SK-N-SH (cell line): ENCODE measurements at regions not wholly inside any gene's neighbourhood (a gene's known extent, or its start where the extent isn't known, plus 50 kb on each side); places are given as distances from the start of the nearest gene placed in this dataset.

ENCODE experiments used
- CTCF ChIA-PET: fragments of 300-600, 350-600 bp; formaldehyde crosslinking; extraction: SDS; loops from one replicate; lab custom pipeline; 2021; lab: Yijun Ruan, JAX
- POLR2A ChIA-PET: fragments of 350-600 bp; sonication (Branson Sonifier 250); formaldehyde crosslinking; extraction: SDS; loops from one replicate; lab custom pipeline; 2020; ENCODE audit warnings: antibody characterized with exemption, inconsistent platforms; lab: Yijun Ruan, JAX
- DNase-seq: peaks from one replicate; pipeline ENCODE4 v3.0.0; 2012
- H2AFZ ChIP-seq: fragments of 200-600 bp; sonication (generic); 2 replicates; pipeline ENCODE4 v1.8.1; 2016; ENCODE audit warnings: antibody characterized with exemption, mild to moderate bottlenecking, low read depth
- H3F3A ChIP-seq: fragments of 200-600 bp; sonication (generic); replicated peaks from 2 replicates; pipeline ENCODE3; 2016; ENCODE audit warnings: antibody characterized with exemption, mild to moderate bottlenecking; ENCODE audit not compliant: insufficient read depth
- H3K27ac ChIP-seq, 2 experiments: fragments of 200-500 bp in 1 of 2; fragments of 200-600 bp in 1 of 2; sonication (Bioruptor generic) in 1 of 2; sonication (generic), shearing (Covaris generic) in 1 of 2; 2 replicates each; pipeline versions ENCODE4 v1.5.1 to v1.6.1; 2014 to 2016; ENCODE audit warnings: low read depth in 2 of 2, inconsistent platforms in 1 of 2, low read length in 1 of 2, mild to moderate bottlenecking in 1 of 2, mixed read lengths in 1 of 2
- H3K27me3 ChIP-seq: fragments of 200-600 bp; sonication (generic), shearing (Covaris generic); 2 replicates; pipeline ENCODE4 v1.6.1; 2016; ENCODE audit warnings: mixed run types; ENCODE audit not compliant: insufficient read depth
- H3K36me3 ChIP-seq, 2 experiments: fragments of 200-500 bp in 1 of 2; fragments of 200-600 bp in 1 of 2; sonication (Bioruptor generic) in 1 of 2; sonication (generic) in 1 of 2; replicated peaks in 1 of 2; 2 replicates each; pipeline versions ENCODE3 to v1.5.1; 2014 to 2016; ENCODE audit warnings: low read length in 1 of 2, mild to moderate bottlenecking in 1 of 2; ENCODE audit not compliant: insufficient read depth in 2 of 2, control insufficient read depth in 1 of 2
- H3K4me1 ChIP-seq, 2 experiments: fragments of 200-500 bp in 1 of 2; fragments of 200-600 bp in 1 of 2; sonication (Bioruptor generic) in 1 of 2; sonication (generic), shearing (Covaris generic) in 1 of 2; 2 replicates each; pipeline versions ENCODE4 v1.5.1 to v1.6.1; 2014 to 2016; ENCODE audit warnings: low read depth in 1 of 2, low read length in 1 of 2, mixed run types in 1 of 2; ENCODE audit not compliant: insufficient read depth in 2 of 2, control insufficient read depth in 1 of 2
- H3K4me2 ChIP-seq: fragments of 200-600 bp; sonication (generic), shearing (Covaris generic); 2 replicates; pipeline ENCODE4 v1.6.1; 2017; ENCODE audit warnings: mixed run types
- H3K4me3 ChIP-seq, 2 experiments: fragments of 200-500 bp in 1 of 2; fragments of 200-600 bp in 1 of 2; sonication (Bioruptor generic) in 1 of 2; sonication (generic), shearing (Covaris generic) in 1 of 2; 2 replicates each; pipeline versions ENCODE4 v1.5.1 to v1.8.1; 2014 to 2016; ENCODE audit warnings: low read depth in 2 of 2, inconsistent platforms in 1 of 2, low read length in 1 of 2, mild to moderate bottlenecking in 1 of 2, mixed read lengths in 1 of 2, moderate library complexity in 1 of 2
- H3K79me2 ChIP-seq: fragments of 200-600 bp; sonication (generic); 2 replicates; pipeline ENCODE4 v1.8.1; 2017; ENCODE audit warnings: mild to moderate bottlenecking; ENCODE audit not compliant: insufficient read depth
- H3K9ac ChIP-seq: fragments of 200-600 bp; sonication (generic); 2 replicates; pipeline ENCODE4 v1.6.1; 2017; ENCODE audit warnings: mixed run types
- H3K9me2 ChIP-seq: fragments of 200-600 bp; sonication (generic); 2 replicates; pipeline ENCODE4 v1.6.1; 2017; ENCODE audit warnings: mixed run types
- H3K9me3 ChIP-seq: fragments of 200-600 bp; sonication (generic); 2 replicates; pipeline ENCODE4 v1.6.1; 2017; ENCODE audit warnings: mixed run types, mild to moderate bottlenecking, moderate library complexity
- H4K20me1 ChIP-seq: fragments of 200-600 bp; sonication (generic); 2 replicates; pipeline ENCODE4 v1.6.1; 2017; ENCODE audit warnings: mild to moderate bottlenecking, mixed run types; ENCODE audit not compliant: insufficient read depth
- CHD2 ChIP-seq: fragments of 150-350 bp; IDR thresholded peaks from 2 replicates; pipeline ENCODE4 v1.6.1; 2018; ENCODE audit warnings: low read length; ENCODE audit not compliant: partially characterized antibody
- ELF1 ChIP-seq: IDR thresholded peaks from 2 replicates; pipeline ENCODE4 v1.4.0; 2012
- EP300 ChIP-seq, 2 experiments: IDR thresholded peaks; 2 replicates each; pipeline versions ENCODE4 v1.4.0 to v1.6.1; 2012; ENCODE audit warnings: borderline replicate concordance in 1 of 2, low read depth in 1 of 2, low read length in 1 of 2
- EZH2phosphoT487 ChIP-seq: fragments of 200-600 bp; sonication (generic); IDR thresholded peaks from 2 replicates; pipeline ENCODE4 v1.6.1; 2017; ENCODE audit warnings: low read depth, mixed run types, mild to moderate bottlenecking, antibody characterized with exemption, moderate library complexity, borderline replicate concordance
- FOXJ3 ChIP-seq: sonication (generic); formaldehyde crosslinking; IDR thresholded peaks from 2 replicates; pipeline ENCODE4 v1.5.1; 2020; ENCODE audit warnings: mild to moderate bottlenecking, missing genetic modification reagents
- GABPA ChIP-seq: IDR thresholded peaks from 2 replicates; pipeline ENCODE4 v1.4.0; 2012; ENCODE audit warnings: low read depth, mild to moderate bottlenecking
- MEF2A ChIP-seq: IDR thresholded peaks from 2 replicates; pipeline ENCODE4 v1.4.0; 2012; ENCODE audit warnings: low read depth, borderline replicate concordance
- MXI1 ChIP-seq: IDR thresholded peaks from 2 replicates; pipeline ENCODE4 v1.6.1; 2012; ENCODE audit warnings: mild to moderate bottlenecking, low read depth, low read length, improper control_type of control experiment
- NFIC ChIP-seq: IDR thresholded peaks from 2 replicates; pipeline ENCODE4 v1.4.0; 2012; ENCODE audit warnings: borderline replicate concordance
- RXRA ChIP-seq: IDR thresholded peaks from 2 replicates; pipeline ENCODE4 v1.4.0; 2012; ENCODE audit warnings: low read depth, mild to moderate bottlenecking, borderline replicate concordance
- SIN3A ChIP-seq: IDR thresholded peaks from 2 replicates; pipeline ENCODE4 v1.6.1; 2012; ENCODE audit warnings: low read depth, mild to moderate bottlenecking, low read length, moderate library complexity, borderline replicate concordance
- TCF12 ChIP-seq: IDR thresholded peaks from 2 replicates; pipeline ENCODE4 v1.4.0; 2012
- WGBS: methylation state at CpG from one replicate; pipeline ENCODE4 v1.1.6; 2017; ENCODE audit warnings: low lambda C conversion rate; 5-methylcytosine and 5-hydroxymethylcytosine counted together
- TF ChIP-seq, protein P1 (sequence below): IDR thresholded peaks from 2 replicates; pipeline ENCODE4 v1.4.0; 2012; ENCODE audit warnings: low read depth, borderline replicate concordance
- TF ChIP-seq, protein P2 (sequence below): IDR thresholded peaks from 2 replicates; pipeline ENCODE4 v1.4.0; 2012; ENCODE audit warnings: low read depth
- TF ChIP-seq, protein P3 (sequence below): fragments of 200-600 bp; sonication (generic); IDR thresholded peaks from 2 replicates; pipeline ENCODE4 v1.6.1; 2017; ENCODE audit warnings: antibody characterized with exemption, mild to moderate bottlenecking, moderate library complexity
- TF ChIP-seq, protein P4 (sequence below): IDR thresholded peaks from 2 replicates; pipeline ENCODE4; 2012

DNA sequence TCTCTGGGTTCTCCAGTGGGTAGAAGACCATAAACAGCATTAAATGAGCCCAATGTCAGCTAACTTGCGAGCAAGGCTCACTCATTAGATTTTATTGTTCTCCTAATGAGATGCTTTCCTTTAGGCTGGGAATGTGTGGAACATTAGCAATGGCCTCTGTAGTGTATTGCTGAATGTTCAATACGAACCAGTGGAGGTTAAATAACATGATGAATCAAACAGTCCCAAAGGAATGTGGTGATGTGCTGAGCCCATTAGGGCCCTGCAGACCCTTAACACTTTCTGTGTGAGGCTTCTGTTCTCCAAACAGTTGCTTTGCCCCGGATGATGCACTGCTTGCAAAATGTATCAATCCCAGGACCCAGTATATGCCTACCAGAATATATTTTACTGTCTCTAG is 225.5 kb downstream of the ATG4C start:
- POLR2A ChIA-PET: no interaction called here
- no peak for TF ChIP-seq TCF12
- no peak for TF ChIP-seq EP300 (IDR thresholded peaks at IDR 0.05; ENCODE audit: borderline replicate concordance in 1 of 2, low read depth in 1 of 2, low read length in 1 of 2)
- TF ChIP-seq GABPA: no peak
- TF ChIP-seq MXI1: no peak
- TF ChIP-seq, protein P1, sequence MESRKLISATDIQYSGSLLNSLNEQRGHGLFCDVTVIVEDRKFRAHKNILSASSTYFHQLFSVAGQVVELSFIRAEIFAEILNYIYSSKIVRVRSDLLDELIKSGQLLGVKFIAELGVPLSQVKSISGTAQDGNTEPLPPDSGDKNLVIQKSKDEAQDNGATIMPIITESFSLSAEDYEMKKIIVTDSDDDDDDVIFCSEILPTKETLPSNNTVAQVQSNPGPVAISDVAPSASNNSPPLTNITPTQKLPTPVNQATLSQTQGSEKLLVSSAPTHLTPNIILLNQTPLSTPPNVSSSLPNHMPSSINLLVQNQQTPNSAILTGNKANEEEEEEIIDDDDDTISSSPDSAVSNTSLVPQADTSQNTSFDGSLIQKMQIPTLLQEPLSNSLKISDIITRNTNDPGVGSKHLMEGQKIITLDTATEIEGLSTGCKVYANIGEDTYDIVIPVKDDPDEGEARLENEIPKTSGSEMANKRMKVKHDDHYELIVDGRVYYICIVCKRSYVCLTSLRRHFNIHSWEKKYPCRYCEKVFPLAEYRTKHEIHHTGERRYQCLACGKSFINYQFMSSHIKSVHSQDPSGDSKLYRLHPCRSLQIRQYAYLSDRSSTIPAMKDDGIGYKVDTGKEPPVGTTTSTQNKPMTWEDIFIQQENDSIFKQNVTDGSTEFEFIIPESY: no peak
- no peak for TF ChIP-seq CHD2
- TF ChIP-seq, protein P2, sequence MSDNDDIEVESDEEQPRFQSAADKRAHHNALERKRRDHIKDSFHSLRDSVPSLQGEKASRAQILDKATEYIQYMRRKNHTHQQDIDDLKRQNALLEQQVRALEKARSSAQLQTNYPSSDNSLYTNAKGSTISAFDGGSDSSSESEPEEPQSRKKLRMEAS: no peak
- no peak for TF ChIP-seq FOXJ3
- no peak for TF ChIP-seq MEF2A
- TF ChIP-seq, protein P3, sequence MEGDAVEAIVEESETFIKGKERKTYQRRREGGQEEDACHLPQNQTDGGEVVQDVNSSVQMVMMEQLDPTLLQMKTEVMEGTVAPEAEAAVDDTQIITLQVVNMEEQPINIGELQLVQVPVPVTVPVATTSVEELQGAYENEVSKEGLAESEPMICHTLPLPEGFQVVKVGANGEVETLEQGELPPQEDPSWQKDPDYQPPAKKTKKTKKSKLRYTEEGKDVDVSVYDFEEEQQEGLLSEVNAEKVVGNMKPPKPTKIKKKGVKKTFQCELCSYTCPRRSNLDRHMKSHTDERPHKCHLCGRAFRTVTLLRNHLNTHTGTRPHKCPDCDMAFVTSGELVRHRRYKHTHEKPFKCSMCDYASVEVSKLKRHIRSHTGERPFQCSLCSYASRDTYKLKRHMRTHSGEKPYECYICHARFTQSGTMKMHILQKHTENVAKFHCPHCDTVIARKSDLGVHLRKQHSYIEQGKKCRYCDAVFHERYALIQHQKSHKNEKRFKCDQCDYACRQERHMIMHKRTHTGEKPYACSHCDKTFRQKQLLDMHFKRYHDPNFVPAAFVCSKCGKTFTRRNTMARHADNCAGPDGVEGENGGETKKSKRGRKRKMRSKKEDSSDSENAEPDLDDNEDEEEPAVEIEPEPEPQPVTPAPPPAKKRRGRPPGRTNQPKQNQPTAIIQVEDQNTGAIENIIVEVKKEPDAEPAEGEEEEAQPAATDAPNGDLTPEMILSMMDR: no peak
- no peak for TF ChIP-seq NFIC
- TF ChIP-seq RXRA: no peak
- TF ChIP-seq, protein P4, sequence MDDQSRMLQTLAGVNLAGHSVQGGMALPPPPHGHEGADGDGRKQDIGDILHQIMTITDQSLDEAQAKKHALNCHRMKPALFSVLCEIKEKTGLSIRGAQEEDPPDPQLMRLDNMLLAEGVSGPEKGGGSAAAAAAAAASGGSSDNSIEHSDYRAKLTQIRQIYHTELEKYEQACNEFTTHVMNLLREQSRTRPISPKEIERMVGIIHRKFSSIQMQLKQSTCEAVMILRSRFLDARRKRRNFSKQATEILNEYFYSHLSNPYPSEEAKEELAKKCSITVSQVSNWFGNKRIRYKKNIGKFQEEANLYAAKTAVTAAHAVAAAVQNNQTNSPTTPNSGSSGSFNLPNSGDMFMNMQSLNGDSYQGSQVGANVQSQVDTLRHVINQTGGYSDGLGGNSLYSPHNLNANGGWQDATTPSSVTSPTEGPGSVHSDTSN: no peak
- TF ChIP-seq ELF1: no peak
- TF ChIP-seq EZH2phosphoT487: no peak
- TF ChIP-seq SIN3A: no peak
- WGBS: 51% methylated on average over 3 of the region's 3 CpGs
- Histone ChIP-seq H3F3A (no peaks in the 10 kb centered on the region), H4K20me1 (no peaks in the 10 kb centered on the region), H3K36me3 (no peaks in the 10 kb centered on the region), H3K9me3 (no peaks in the 10 kb centered on the region), H3K27ac (no peak overlapping the region), H3K27me3 (no peaks in the 10 kb centered on the region), H3K9me2 (no peaks in the 10 kb centered on the region), H3K4me1 (peaks cover 0 to 2% of the 10 kb centered on the region in 2 experiments; a peak in 1 of 4 replicates), H3K4me2 (no peak overlapping the region), H3K79me2 (no peaks in the 10 kb centered on the region), H2AFZ (no peak overlapping the region), H3K4me3 (no peak overlapping the region), H3K9ac (no peak overlapping the region)
- CTCF ChIA-PET: no interaction called here
- DNase-seq: no peak
